GM21825 (cell line): ENCODE measurements at regions not wholly inside any gene's neighbourhood (a gene's known extent, or its start where the extent isn't known, plus 50 kb on each side); places are given as distances from the start of the nearest gene placed in this dataset.

Experiments used
- ATAC-seq: cut with Tn5 transposase; IDR thresholded peaks from one replicate; pipeline ENCODE4 v1.9.1; 2021; ENCODE audit warnings: mild to moderate bottlenecking, moderate library complexity; ENCODE audit not compliant: unreplicated experiment

DNA sequence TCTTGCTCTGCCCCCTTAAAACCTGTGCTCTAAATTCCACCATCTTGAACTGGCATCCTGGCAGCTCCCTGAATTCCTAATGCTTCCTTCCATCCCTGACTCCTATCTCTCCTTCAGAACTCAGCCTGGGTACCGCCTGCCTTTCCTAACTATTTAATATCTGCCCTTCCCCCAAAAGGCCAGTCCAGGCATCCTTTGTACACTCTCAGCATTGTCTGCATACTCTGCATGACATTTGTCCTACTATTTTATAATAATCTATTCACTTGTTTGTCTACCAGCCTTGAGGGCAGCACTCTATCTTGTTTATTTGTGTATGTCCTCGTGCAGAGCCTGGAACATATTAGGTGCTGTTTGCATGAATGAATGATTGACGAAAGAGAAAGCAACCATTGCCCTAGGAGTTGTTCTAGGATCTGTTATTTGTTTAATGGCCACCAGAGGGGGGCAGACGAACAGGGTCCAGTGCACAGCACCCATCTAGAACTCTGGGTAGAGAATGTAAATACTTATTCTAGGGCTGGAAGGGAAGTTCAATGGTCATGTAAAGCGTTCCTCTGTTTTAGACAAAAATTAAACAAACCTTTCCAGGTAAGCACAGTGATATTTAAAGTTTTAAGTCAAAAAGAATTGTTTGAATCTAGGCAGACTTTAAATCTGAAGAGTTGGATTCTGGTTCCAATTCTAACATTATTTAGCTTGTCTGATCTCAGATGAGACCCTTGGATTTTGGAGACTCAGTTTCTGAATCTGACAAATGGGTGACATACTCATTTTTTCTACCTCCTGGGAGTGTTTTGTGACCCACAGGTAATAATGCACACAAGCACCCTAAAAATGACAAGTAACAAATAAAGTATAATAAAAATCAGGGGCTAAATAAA lies 125.8 kb upstream of the GALNT15 start:
- ATAC-seq: peak; percentile 97

DNA sequence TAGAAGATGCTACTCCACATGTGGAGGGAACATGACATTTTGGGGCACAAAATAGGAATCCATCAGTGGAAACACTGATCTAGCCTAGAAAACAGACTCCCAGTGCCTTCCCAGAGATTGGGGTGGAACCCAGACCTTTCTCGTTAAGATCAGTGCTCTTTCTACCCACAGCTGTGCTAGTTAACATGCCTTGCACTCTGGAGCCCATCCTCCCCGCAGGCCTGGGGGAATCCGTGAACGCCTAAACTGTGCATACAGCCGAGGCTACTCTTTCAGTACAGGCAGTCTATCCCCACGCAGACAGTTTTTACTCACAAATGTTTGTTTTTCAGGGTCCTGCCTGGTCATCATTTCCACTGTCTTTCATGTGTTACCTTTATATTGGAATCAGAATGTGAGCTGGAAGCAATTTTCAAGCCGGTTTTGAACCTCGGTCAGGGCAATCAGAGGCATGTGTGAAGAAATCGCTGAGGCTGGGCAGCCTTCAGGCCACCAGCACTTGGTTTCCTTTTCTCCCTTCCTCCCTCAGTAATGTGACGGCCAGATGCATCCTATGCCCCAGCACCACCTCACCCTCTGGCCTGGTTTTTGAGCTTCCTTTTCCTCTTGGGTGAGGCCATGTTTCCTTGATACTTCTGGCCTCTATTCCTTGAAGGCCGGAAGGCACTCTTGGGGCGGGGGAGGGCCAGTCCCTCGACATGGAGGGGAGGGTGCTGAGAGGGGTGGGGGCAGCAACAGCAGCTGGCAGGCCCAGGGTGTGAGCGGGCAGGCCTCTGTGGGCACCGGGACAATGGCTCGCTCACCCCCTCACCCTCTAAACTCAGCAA lies 123.6 kb upstream of the GALNT15 start:
- no peak for ATAC-seq

DNA sequence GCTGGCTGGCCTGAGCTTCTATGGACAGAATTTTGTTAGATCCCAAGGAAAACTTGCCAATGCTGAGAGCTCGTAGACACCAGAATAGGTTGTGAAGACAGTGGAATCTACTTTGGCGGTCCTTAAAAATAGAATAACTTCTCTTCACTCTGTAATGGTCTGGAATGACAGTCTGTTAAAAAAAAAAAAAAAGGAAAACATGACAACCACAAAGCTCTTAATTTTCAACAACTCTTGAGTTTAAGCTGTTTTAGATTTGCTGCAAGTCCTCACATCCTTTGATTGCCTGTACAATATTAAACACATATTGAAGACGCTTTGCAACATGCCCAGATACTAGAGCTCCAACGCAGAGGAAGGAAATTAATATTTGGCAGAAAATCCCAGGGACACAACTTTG lies 122.8 kb upstream of the GALNT15 start:
- no peak for ATAC-seq

DNA sequence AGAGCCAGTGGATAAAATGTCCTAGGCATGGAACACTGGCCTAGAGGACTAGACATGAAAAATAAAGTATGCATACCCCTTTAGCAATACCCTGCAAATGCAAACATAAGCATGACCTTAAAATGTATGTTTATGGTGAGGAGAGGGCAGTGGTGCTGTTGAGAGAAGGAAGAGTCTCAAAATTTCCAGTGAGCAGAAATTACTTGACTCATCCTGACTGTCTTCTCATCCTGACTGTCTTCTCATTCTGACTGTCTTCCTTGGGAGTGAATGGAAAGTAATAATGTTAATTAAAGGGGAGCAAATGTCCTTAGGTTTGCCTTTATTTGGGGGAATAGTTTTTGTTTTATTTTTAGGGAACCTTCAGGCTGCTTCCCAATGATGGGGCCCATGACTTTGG lies 121.5 kb upstream of the GALNT15 start:
- ATAC-seq: no peak

DNA sequence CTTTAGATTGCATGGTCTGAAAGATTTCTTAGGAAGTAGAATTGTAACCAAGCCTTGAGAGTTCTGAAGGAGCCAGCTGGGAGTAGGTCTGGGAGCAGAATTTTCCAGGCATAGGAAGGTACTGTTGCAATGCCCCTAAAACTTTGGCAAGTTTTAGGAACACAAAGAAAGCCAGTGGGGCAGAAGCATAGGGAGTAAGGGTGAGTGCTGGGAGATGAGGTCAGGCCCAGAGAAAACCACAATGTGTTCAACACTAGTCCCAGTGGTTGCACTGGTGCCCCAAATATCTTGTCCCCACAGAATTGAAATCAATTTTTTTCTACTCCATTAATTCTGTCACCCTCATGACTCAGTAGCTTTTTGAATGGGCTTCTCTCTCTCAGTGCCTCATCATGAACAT lies 120.7 kb upstream of the GALNT15 start:
- no peak for ATAC-seq

DNA sequence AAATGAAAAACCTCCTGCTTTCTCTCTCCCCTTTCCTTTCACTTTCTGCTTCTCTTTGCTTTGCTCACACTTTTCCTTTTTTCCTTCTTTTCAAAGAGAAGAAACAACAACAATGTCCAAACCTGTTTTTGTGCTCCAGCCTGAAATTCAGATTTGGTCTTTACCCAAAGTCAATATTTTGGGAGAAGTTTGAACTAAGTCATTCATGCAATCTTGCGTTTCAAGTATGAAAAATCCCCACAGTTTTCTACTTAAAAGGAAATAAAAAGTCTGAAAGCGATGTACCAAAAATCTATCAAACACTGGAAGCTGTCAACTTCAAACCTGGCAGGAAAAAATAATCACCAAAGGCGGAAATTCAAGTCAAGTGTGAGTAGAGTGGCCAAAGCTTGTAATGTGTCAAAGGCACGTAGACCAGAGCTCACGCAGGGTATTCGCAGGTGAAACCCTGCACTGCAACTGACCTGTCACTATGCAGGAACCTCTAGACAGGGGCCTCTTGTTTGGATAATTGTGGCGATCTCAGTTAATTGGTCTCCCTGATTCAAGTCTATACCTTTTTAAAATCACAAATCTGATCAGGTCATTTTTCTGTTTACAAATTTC lies 118.8 kb upstream of the GALNT15 start:
- no peak for ATAC-seq

DNA sequence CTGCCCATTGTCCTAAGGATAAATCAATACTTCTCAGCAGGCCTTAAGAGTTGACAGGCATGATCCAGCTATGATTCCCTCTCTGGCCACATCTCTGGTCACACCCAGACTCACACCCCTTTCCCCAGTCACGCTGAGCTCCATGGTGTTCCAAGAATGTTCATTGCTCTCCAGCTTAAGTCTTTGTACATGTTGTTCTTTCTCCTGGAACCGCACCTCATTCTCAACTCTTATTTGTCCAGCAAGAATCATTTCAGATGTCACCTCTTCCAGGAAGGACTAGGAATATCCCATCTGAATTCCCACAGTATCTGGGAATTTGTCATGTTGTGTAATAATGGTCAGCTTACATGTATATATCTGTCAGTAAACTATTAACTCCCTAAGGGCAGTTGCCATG lies 118.3 kb upstream of the GALNT15 start:
- ATAC-seq: no peak

DNA sequence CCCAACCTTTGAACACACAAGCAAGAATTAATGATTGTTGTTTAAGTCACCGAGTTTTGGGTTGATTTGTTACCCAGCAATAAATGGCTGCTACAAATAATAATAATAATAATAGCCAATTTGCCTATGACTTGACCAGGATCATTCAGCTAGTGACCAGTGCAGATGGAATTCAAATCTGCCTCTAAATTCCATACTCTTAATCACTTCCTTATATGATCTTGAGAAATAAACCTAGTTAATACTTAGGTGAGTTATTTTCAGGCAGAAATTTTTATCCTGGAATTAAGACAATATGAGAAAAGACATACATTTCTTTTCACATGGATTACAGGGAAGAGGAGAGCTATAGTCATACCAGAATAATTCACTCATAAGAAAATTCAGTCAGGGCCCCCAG lies 116.0 kb upstream of the GALNT15 start:
- ATAC-seq: no peak

DNA sequence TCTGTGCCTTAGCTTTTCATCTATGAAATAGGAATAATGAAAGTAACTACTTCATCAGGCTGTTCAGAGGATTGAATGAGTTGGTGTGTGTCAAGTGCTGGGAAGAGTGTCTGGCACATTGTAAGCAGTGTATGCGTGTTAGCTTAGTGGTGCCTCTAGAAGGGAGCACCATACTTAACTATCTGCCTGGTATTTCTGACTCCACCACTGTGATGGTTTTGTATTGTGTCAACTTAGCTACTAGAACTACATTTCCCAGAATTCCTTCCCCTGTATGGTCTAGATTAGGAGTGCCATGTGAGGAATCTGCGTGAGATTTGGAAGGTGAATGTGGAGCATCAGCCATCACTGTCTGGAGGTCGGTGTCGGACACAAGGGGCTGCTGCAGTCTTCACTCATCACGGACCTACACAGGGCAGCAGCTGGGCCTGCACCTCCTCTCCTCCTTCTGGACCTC lies 115.4 kb upstream of the GALNT15 start:
- ATAC-seq: no peak

DNA sequence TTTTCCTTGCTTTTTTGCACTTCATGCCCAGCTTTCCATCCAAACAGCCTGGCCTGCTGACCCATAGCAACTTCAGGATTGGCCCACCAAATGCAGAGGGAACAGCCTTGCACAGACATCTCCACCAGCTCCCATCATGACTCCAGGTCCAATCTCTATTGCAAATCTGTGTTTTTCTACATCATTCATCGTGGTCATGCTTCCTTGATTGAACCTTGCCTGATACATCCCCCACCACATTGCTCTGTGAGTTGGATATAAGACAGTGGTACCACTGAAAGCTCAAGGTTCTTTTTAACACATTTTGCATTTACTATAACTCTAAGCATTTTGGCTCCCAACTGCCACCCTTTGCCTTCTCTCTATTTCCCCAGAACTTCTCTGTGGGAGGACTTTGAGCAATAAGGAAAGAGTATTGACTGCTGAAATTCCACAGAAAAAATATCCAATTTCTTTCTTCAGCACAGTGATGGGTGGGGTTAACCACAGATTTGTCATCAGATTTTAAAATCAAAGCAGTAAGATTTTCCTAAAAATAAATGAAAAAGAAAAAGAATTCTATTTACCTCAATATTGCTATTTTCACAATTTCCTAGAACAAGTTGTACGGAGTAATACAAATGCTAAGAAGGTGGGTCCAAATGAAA lies 114.6 kb upstream of the GALNT15 start:
- no peak for ATAC-seq

DNA sequence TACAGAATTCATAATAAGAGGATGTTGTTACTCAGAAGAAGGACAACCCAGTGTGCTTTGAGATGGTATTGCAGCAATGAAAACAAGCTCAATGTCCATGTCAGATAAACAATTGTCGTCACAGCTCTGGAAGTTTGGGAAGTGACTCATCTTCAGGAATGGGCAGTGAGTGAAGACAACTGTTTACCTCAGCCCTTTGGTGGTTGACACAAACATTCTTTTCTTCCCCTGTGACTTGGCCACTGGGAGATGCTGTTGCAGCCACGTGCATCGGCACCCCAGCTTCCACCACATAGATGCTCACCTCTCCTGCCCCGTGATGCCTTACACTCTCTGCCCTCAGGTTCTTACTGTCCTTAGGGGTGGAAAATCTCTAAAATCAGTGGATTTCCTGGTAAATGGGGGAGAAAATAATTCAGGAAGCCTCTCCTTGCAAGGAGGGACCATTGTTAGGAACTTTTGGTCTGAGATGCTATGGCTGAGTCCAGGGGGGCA lies 114.1 kb upstream of the GALNT15 start:
- no peak for ATAC-seq

DNA sequence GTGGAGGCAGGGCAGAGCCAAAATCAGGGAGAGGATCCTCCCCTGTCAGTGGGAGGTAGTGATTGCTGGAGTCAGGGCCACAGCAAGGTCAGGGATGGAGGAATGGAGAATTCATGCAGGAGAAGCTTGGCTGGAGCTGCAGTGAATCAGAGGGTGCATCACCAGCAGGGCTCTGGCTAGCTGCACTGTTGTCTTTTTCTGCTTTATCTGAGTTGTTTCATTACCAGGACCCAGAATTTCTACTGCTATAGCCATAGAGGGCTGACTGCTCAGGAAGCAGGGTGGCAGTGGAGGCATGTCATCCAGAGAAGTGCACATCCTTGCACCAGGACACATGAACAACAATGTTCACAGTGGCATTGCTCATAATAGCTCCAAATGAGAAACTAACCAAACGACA lies 113.5 kb upstream of the GALNT15 start:
- ATAC-seq: no peak

DNA sequence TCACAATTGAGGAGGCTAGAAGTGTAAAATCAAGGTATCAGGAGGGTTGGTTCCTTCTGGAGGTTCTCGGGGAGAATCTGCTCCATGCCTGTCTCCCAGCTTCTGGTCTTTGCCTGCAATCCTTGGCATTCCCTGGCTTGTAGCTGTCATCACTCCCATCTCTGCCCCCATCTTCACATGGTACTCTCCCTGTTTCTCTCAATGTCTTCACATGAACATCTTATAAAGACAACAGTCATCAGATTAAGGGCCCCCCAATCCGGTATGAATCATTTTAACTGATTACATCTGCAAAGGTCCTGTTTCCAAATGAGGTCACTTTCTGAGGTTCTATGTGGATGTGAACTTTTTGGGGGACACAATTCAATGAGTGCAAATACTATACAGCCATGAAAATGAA lies 113.0 kb upstream of the GALNT15 start:
- ATAC-seq: no peak

DNA sequence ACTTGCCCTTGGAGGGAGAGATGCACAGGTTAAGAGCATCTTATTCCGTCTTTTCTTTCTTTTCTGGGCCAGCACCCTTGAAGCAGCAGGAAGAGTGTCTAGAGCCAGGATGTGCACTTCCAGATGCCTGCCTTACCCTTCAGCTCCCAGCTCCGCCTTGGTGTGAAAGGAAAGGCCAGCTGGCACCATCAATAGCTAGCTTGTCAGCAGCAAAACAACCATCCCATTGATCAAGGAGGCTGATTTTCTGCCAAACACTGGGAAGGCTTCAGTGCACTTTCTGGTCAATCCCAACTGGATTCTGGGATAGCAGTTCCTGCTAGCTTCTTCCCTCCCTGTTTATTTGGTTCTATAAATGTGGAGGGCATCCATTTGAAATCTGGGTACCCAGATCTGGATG lies 110.9 kb upstream of the GALNT15 start:
- ATAC-seq: no peak

DNA sequence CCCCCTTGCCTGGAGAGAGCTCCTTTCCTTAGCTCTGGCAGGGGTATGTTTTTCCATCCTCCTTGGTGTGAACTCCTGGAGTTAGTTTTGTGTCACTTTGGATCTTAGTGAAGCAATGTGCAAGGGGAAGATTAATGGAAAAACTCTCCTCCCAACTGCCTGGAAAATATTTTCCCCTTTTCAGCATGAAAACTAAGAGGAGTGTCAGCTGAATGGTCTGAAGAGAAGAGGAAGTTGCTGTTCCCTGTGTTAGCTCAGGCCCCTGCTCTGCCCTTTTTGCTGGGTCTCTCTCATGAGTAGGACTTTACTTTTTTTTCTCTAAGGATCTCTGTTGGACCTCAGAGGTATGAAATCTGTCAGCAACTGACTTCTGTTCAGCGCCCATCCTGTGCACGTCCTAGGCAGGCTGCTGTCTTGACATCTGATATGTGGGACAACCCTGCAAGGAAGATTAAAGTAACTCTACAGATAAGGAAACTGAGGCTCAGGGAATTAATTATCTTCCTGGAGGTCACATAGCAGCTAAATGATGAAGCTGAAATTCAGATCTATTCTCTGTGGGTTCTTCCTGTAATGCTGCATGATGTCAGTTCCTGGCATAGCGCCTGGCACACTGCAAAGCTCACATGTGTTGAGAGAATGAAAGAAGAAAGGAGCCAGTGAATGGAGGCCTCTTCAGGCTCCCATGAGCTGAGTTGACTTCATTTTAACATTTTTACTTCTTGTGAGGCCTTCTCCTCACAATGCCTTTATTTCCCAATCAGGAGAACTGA lies 109.7 kb upstream of the GALNT15 start:
- ATAC-seq: no peak

DNA sequence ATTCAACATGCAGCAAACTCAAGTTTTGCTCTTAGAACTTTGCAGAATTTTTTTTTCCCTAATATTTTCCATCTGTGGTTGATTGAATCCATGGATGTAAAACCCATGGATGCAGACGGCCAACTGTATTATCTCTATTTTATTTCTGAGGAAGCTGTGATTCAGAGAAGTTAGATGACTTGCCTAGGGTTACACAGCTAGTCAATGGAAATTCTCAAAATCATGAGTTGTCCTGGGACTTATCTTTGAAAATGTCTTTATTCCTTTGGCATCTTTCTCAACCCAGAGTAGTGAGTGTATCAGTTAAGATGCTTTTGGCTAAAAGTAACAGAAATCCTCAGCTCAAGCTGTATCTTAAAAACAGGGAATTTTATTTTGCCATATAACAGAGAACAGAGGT lies 107.9 kb upstream of the GALNT15 start:
- ATAC-seq: no peak

DNA sequence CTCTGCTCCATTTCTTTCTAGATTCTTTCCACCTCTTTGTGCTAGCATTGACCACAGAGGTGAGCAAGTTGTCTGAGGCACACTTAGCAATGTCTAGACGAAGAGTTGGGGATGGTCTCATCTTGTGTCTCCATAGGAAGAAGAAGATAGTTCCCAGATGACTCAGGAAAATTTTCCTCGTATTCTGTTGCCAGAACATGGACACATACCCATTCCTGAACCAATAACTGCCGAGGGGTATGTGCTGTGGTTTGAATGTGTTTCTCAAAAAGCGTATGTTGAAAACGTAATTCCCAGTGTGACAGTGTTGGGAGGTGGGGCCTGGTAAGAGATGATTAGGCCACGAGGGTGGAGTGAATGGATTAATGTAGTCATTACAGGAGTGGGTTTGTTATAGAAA lies 107.5 kb upstream of the GALNT15 start:
- ATAC-seq: no peak

DNA sequence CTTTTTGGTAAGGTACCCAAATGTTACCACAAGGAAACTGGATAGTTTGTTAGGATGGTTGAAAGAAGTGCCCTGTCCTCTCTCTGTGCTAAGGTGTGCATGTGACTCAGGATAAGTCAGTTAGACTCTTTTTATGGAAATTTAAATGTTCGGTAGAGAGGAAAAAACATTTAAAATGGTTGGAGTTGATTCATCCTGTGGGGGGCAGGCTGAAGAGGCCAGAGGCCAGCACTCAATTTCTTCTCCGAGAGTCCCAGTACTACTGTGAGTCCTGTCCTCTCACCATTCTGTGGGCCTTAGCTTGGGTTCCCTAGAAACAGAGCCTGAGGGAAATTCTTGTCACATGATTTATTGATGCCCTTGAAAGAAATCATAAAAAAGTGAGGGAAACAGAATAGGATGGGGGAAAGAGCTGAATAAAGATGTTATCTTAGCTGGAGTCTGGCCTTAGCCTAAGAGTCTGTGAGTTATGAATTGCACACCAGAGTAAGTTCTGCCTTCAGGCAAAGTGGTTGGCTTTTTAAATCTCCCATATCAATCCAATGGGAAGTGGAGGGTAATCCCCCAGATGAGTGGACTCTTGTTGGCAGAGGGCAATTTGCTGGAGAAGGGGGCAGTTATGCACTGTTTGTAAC lies 106.5 kb upstream of the GALNT15 start:
- no peak for ATAC-seq

DNA sequence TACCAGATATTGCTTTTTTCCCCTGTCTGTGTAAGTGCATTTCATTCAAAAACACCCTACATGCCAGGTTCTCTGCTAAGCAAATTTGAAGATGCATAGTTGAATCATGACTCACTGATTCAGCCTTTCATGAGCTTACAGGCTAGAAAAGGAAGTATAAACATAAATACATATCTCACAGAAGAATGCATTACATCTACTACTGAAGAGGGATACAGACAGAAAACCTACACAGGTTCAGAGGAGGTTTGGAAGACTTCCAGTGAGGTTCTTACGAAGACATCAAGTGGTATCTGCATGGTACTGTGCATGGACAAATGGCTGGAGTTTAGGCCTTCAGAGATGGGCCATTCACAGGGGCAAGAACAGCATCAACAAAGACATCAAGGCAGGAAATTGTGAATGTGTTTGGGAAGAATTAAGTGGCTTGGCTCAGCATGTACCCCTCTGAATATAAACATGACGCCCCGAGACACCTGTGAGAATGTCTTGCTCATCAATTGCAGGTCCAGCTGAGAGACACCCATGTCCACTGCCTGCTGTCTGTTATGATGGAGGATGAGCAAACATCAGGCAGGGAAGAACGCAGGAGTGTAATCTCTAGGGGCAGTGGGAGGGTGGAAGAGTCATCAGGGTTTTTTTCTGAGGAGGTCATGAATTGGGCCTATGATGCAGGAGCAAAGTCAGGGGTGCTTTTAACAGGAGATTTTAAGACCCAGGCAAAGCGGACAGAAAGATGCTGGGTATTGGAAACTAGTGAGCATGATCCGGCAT lies 105.1 kb upstream of the GALNT15 start:
- no peak for ATAC-seq
